ENCODE measurements at regions not wholly inside any gene's neighbourhood (a gene's known extent, or its start where the extent isn't known, plus 50 kb on each side); places are given as distances from the start of the nearest gene placed in this dataset.

GRCh38 chrX:16311671-16312070 lies 144.4 kb downstream of the MAGEB17 start:
- H3K9me3 ChIP-seq (ENCODE audit: control insufficient read depth in 2 of 2, insufficient read depth in 1 of 2, low read length in 1 of 2), result no peaks in the 10 kb centered on the region
- WGBS, result 89% methylated on average over 4 of the region's 4 CpGs
- no peaks in the 10 kb centered on the region for H3K36me3 ChIP-seq (ENCODE audit: control insufficient read depth in 2 of 2, insufficient read depth in 2 of 2, low read length in 1 of 2)
- H3K4me3 ChIP-seq (ENCODE audit: low read length in 2 of 2), result no peak overlapping the region
- H3K27ac ChIP-seq (ENCODE audit: low read depth in 1 of 2, low read length in 1 of 2), result no peak overlapping the region
- H3K27me3 ChIP-seq (ENCODE audit: control insufficient read depth in 2 of 2, insufficient read depth in 1 of 2, low read length in 1 of 2), result no peaks in the 10 kb centered on the region
- no peaks in the 10 kb centered on the region for H3K4me1 ChIP-seq (ENCODE audit: control insufficient read depth in 2 of 2, insufficient read depth in 2 of 2, low read length in 2 of 2)
- DNase-seq (ENCODE audit: low read depth in 6 of 9, low spot score in 9 of 9), result no peak

GRCh38 chrX:16312761-16313623 lies 145.7 kb downstream of the MAGEB17 start:
- 78% methylated on average over 13 of the region's 13 CpGs for WGBS
- DNase-seq (ENCODE audit: low read depth in 6 of 9, low spot score in 9 of 9), result no peak
- no peaks in the 10 kb centered on the region for H3K27me3 ChIP-seq (ENCODE audit: control insufficient read depth in 2 of 2, insufficient read depth in 1 of 2, low read length in 1 of 2)

GRCh38 chrX:16316331-16316730 lies 149.1 kb downstream of the MAGEB17 start:
- Histone ChIP-seq H3K27ac (ENCODE audit: low read depth in 1 of 2, low read length in 1 of 2) (no peak overlapping the region), H3K9me3 (ENCODE audit: control insufficient read depth in 2 of 2, insufficient read depth in 1 of 2, low read length in 1 of 2) (no peaks in the 10 kb centered on the region), H3K36me3 (ENCODE audit: control insufficient read depth in 2 of 2, insufficient read depth in 2 of 2, low read length in 1 of 2) (no peaks in the 10 kb centered on the region), H3K4me3 (ENCODE audit: low read length in 2 of 2) (no peak overlapping the region), H3K27me3 (ENCODE audit: control insufficient read depth in 2 of 2, insufficient read depth in 1 of 2, low read length in 1 of 2) (no peaks in the 10 kb centered on the region), H3K4me1 (ENCODE audit: control insufficient read depth in 2 of 2, insufficient read depth in 2 of 2, low read length in 2 of 2) (no peaks in the 10 kb centered on the region)
- DNase-seq (ENCODE audit: low read depth in 6 of 9, low spot score in 9 of 9), result no peak
- 88% methylated on average over 4 of the region's 4 CpGs for WGBS

More at GRCh38 chrX:16312761-16313623, 145.7 kb downstream of the MAGEB17 start:
- Histone ChIP-seq H3K9me3 (ENCODE audit: control insufficient read depth in 2 of 2, insufficient read depth in 1 of 2, low read length in 1 of 2) (no peaks in the 10 kb centered on the region), H3K4me1 (ENCODE audit: control insufficient read depth in 2 of 2, insufficient read depth in 2 of 2, low read length in 2 of 2) (no peaks in the 10 kb centered on the region), H3K27ac (ENCODE audit: low read depth in 1 of 2, low read length in 1 of 2) (no peak overlapping the region), H3K36me3 (ENCODE audit: control insufficient read depth in 2 of 2, insufficient read depth in 2 of 2, low read length in 1 of 2) (no peaks in the 10 kb centered on the region), H3K4me3 (ENCODE audit: low read length in 2 of 2) (no peak overlapping the region)

- H3K27ac ChIP-seq (ENCODE audit: low read depth in 1 of 2, low read length in 1 of 2), result no peak overlapping the region
- H3K9me3 ChIP-seq (ENCODE audit: control insufficient read depth in 2 of 2, insufficient read depth in 1 of 2, low read length in 1 of 2), result no peaks in the 10 kb centered on the region
- no peaks in the 10 kb centered on the region for H3K27me3 ChIP-seq (ENCODE audit: control insufficient read depth in 2 of 2, insufficient read depth in 1 of 2, low read length in 1 of 2)
- H3K36me3 ChIP-seq (ENCODE audit: control insufficient read depth in 2 of 2, insufficient read depth in 2 of 2, low read length in 1 of 2), result no peaks in the 10 kb centered on the region
- WGBS, result 91% methylated on average over 2 of the region's 2 CpGs
- no peak overlapping the region for H3K4me3 ChIP-seq (ENCODE audit: low read length in 2 of 2)
- no peaks in the 10 kb centered on the region for H3K4me1 ChIP-seq (ENCODE audit: control insufficient read depth in 2 of 2, insufficient read depth in 2 of 2, low read length in 2 of 2)
- DNase-seq (ENCODE audit: low read depth in 6 of 9, low spot score in 9 of 9), result no peak
These were observed 152.6 kb downstream of the MAGEB17 start for GRCh38 chrX:16319929-16320328.

- no peak overlapping the region for H3K4me3 ChIP-seq (ENCODE audit: low read length in 2 of 2)
- H3K27ac ChIP-seq (ENCODE audit: low read depth in 1 of 2, low read length in 1 of 2), result no peak overlapping the region
- H3K9me3 ChIP-seq (ENCODE audit: control insufficient read depth in 2 of 2, insufficient read depth in 1 of 2, low read length in 1 of 2), result no peaks in the 10 kb centered on the region
- DNase-seq (ENCODE audit: low read depth in 6 of 9, low spot score in 9 of 9), result no peak
- no peaks in the 10 kb centered on the region for H3K36me3 ChIP-seq (ENCODE audit: control insufficient read depth in 2 of 2, insufficient read depth in 2 of 2, low read length in 1 of 2)
- no peaks in the 10 kb centered on the region for H3K27me3 ChIP-seq (ENCODE audit: control insufficient read depth in 2 of 2, insufficient read depth in 1 of 2, low read length in 1 of 2)
- no peaks in the 10 kb centered on the region for H3K4me1 ChIP-seq (ENCODE audit: control insufficient read depth in 2 of 2, insufficient read depth in 2 of 2, low read length in 2 of 2)
- 89% methylated on average over 4 of the region's 4 CpGs for WGBS
These were observed 153.6 kb downstream of the MAGEB17 start for GRCh38 chrX:16320765-16321355.

- H3K4me1 ChIP-seq (ENCODE audit: control insufficient read depth in 2 of 2, insufficient read depth in 2 of 2, low read length in 2 of 2), result no peaks in the 10 kb centered on the region
- DNase-seq (ENCODE audit: low read depth in 6 of 9, low spot score in 9 of 9), result no peak
- H3K9me3 ChIP-seq (ENCODE audit: control insufficient read depth in 2 of 2, insufficient read depth in 1 of 2, low read length in 1 of 2), result no peaks in the 10 kb centered on the region
- no peak overlapping the region for H3K4me3 ChIP-seq (ENCODE audit: low read length in 2 of 2)
- no peaks in the 10 kb centered on the region for H3K27me3 ChIP-seq (ENCODE audit: control insufficient read depth in 2 of 2, insufficient read depth in 1 of 2, low read length in 1 of 2)
- no peaks in the 10 kb centered on the region for H3K36me3 ChIP-seq (ENCODE audit: control insufficient read depth in 2 of 2, insufficient read depth in 2 of 2, low read length in 1 of 2)
- H3K27ac ChIP-seq (ENCODE audit: low read depth in 1 of 2, low read length in 1 of 2), result no peak overlapping the region
- 93% methylated on average over 7 of the region's 7 CpGs for WGBS
These were observed 166.2 kb downstream of the MAGEB17 start for GRCh38 chrX:16333453-16333852.

- no peak overlapping the region for H3K4me3 ChIP-seq (ENCODE audit: low read length in 2 of 2)
- H3K27ac ChIP-seq (ENCODE audit: low read depth in 1 of 2, low read length in 1 of 2), result no peak overlapping the region
- H3K9me3 ChIP-seq (ENCODE audit: control insufficient read depth in 2 of 2, insufficient read depth in 1 of 2, low read length in 1 of 2), result no peaks in the 10 kb centered on the region
- no peak for DNase-seq (ENCODE audit: low read depth in 6 of 9, low spot score in 9 of 9)
- H3K36me3 ChIP-seq (ENCODE audit: control insufficient read depth in 2 of 2, insufficient read depth in 2 of 2, low read length in 1 of 2), result no peaks in the 10 kb centered on the region
- no peaks in the 10 kb centered on the region for H3K4me1 ChIP-seq (ENCODE audit: control insufficient read depth in 2 of 2, insufficient read depth in 2 of 2, low read length in 2 of 2)
- H3K27me3 ChIP-seq (ENCODE audit: control insufficient read depth in 2 of 2, insufficient read depth in 1 of 2, low read length in 1 of 2), result no peaks in the 10 kb centered on the region
- 70% methylated on average over 1 of the region's 1 CpG for WGBS
These were observed 167.9 kb downstream of the MAGEB17 start for GRCh38 chrX:16335181-16335580.

- 84% methylated on average over 4 of the region's 4 CpGs for WGBS
- DNase-seq (ENCODE audit: low read depth in 6 of 9, low spot score in 9 of 9), result no peak
These were observed 180.8 kb downstream of the MAGEB17 start for GRCh38 chrX:16347968-16348670.

GRCh38 chrX:16357902-16358301 lies 190.6 kb downstream of the MAGEB17 start:
- Histone ChIP-seq H3K36me3 (ENCODE audit: control insufficient read depth in 2 of 2, insufficient read depth in 2 of 2, low read length in 1 of 2) (no peaks in the 10 kb centered on the region), H3K4me1 (ENCODE audit: control insufficient read depth in 2 of 2, insufficient read depth in 2 of 2, low read length in 2 of 2) (no peaks in the 10 kb centered on the region), H3K27ac (ENCODE audit: low read depth in 1 of 2, low read length in 1 of 2) (no peak overlapping the region), H3K9me3 (ENCODE audit: control insufficient read depth in 2 of 2, insufficient read depth in 1 of 2, low read length in 1 of 2) (no peaks in the 10 kb centered on the region), H3K27me3 (ENCODE audit: control insufficient read depth in 2 of 2, insufficient read depth in 1 of 2, low read length in 1 of 2) (no peaks in the 10 kb centered on the region), H3K4me3 (ENCODE audit: low read length in 2 of 2) (no peak overlapping the region)
- DNase-seq (ENCODE audit: low read depth in 6 of 9, low spot score in 9 of 9), result no peak

More at GRCh38 chrX:16347968-16348670, 180.8 kb downstream of the MAGEB17 start:
- H3K27me3 ChIP-seq (ENCODE audit: control insufficient read depth in 2 of 2, insufficient read depth in 1 of 2, low read length in 1 of 2), result no peaks in the 10 kb centered on the region
- no peaks in the 10 kb centered on the region for H3K4me1 ChIP-seq (ENCODE audit: control insufficient read depth in 2 of 2, insufficient read depth in 2 of 2, low read length in 2 of 2)
- H3K36me3 ChIP-seq (ENCODE audit: control insufficient read depth in 2 of 2, insufficient read depth in 2 of 2, low read length in 1 of 2), result no peaks in the 10 kb centered on the region
- H3K4me3 ChIP-seq (ENCODE audit: low read length in 2 of 2), result no peak overlapping the region
- no peak overlapping the region for H3K27ac ChIP-seq (ENCODE audit: low read depth in 1 of 2, low read length in 1 of 2)
- H3K9me3 ChIP-seq (ENCODE audit: control insufficient read depth in 2 of 2, insufficient read depth in 1 of 2, low read length in 1 of 2), result no peaks in the 10 kb centered on the region
